GM12878 (cell line): ENCODE measurements at regions not wholly inside any gene's neighbourhood (a gene's known extent, or its start where the extent isn't known, plus 50 kb on each side); places are given as distances from the start of the nearest gene placed in this dataset.

Source experiments
- ATAC-seq: fragments of 200-7000 bp; cut with Tn5 transposase; 3 replicates; pipeline ENCODE4 v1.9.1; 2020; ENCODE audit warnings: mild to moderate bottlenecking, moderate library complexity
- BruUV-seq: library from RNA; stranded (reverse); fragments of 400-500 nt; replicated peaks from 2 replicates; lab custom pipeline; 2021; lab: Mats Ljungman, UMichigan
- CTCF ChIA-PET: fragments of 300-600 bp; sonication (Branson Sonifier 250); formaldehyde crosslinking; extraction: SDS; loops from one replicate; lab custom pipeline; 2021; ENCODE audit warnings: inconsistent platforms; lab: Yijun Ruan, JAX
- POLR2A ChIA-PET: fragments of 350-600 bp; formaldehyde crosslinking; extraction: SDS; loops from one replicate; lab custom pipeline; 2021; ENCODE audit warnings: inconsistent platforms; lab: Charles Lee
- RAD21 ChIA-PET: fragments of 300-600 bp; sonication (Branson Sonifier 250); formaldehyde crosslinking; loops from one replicate; lab custom pipeline; 2023; ENCODE audit warnings: antibody characterized with exemption; ENCODE audit not compliant: unreplicated experiment; lab: Charles Lee
- SMC1A ChIA-PET: fragments of 300-600 bp; sonication (Branson Sonifier 250); formaldehyde crosslinking; loops from one replicate; lab custom pipeline; 2023; ENCODE audit not compliant: unreplicated experiment, uncharacterized antibody; lab: Charles Lee
- DNase-seq: peaks from one replicate; pipeline ENCODE4 v3.0.0-alpha.2; 2011; ENCODE audit warnings: low read depth, low spot score
- FAIRE-seq: peaks from 3 replicates; lab custom pipeline; 2011; peaks lifted over from hg19 to GRCh38; lab: Jason Lieb, UNC
- H2AFZ ChIP-seq: 2 replicates; pipeline ENCODE4 v1.6.0; 2011; ENCODE audit warnings: low read depth, low read length, control low read depth; ENCODE audit not compliant: control insufficient read depth
- H3K27ac ChIP-seq: 2 replicates; pipeline ENCODE4 v1.5.1; 2011; ENCODE audit warnings: control low read depth; ENCODE audit not compliant: control insufficient read depth, insufficient read depth
- H3K27me3 ChIP-seq, 2 experiments: replicated peaks in 1 of 2; 2 replicates each; pipeline versions ENCODE4 v1.6.0 to v1.6.1; 2011; ENCODE audit warnings: low read length in 1 of 2; ENCODE audit not compliant: control insufficient read depth in 2 of 2, insufficient read depth in 2 of 2
- H3K36me3 ChIP-seq, 2 experiments: 2 replicates each; pipeline ENCODE4 v1.5.1; 2011; ENCODE audit warnings: low read length in 1 of 2; ENCODE audit not compliant: control insufficient read depth in 2 of 2, insufficient read depth in 2 of 2
- H3K4me1 ChIP-seq: 2 replicates; pipeline ENCODE4 v1.6.1; 2011; ENCODE audit warnings: mild to moderate bottlenecking, low read length, moderate library complexity, mixed read lengths; ENCODE audit not compliant: control insufficient read depth, insufficient read depth
- H3K4me2 ChIP-seq: 2 replicates; pipeline ENCODE4 v1.6.0; 2011; ENCODE audit warnings: control low read depth; ENCODE audit not compliant: control insufficient read depth, insufficient read depth
- H3K4me3 ChIP-seq: fragments of 200-600 bp; sonication (generic); 2 replicates; pipeline ENCODE4 v1.5.1; 2016
- H3K79me2 ChIP-seq: 2 replicates; pipeline ENCODE4 v1.6.0; 2011; ENCODE audit warnings: low read length; ENCODE audit not compliant: control insufficient read depth, insufficient read depth
- H3K9ac ChIP-seq: 2 replicates; pipeline ENCODE4 v1.8.0; 2011; ENCODE audit warnings: low read length, control low read depth, mixed read lengths; ENCODE audit not compliant: control insufficient read depth, insufficient read depth
- H3K9me3 ChIP-seq: replicated peaks from 3 replicates; pipeline ENCODE4 v1.5.1; 2011; ENCODE audit warnings: mild to moderate bottlenecking, low read length; ENCODE audit not compliant: control insufficient read depth, insufficient read depth
- H4K20me1 ChIP-seq: 2 replicates; pipeline ENCODE4 v1.6.0; 2011; ENCODE audit not compliant: control insufficient read depth, insufficient read depth
- GABPA ChIP-seq: IDR thresholded peaks from 2 replicates; pipeline ENCODE4 v1.6.1; 2014; ENCODE audit warnings: antibody characterized with exemption, low read depth, mild to moderate bottlenecking, inconsistent platforms
- IKZF1 ChIP-seq: fragments of 450-650 bp; conservative IDR thresholded peaks from 2 replicates; pipeline ENCODE4 v1.6.1; 2017; ENCODE audit warnings: antibody characterized with exemption, mild to moderate bottlenecking
- IKZF2 ChIP-seq, 2 experiments: fragments of 450-650 bp; IDR thresholded peaks; 2 replicates each; pipeline ENCODE4 v1.6.1; 2017; ENCODE audit warnings: mild to moderate bottlenecking in 2 of 2, moderate library complexity in 2 of 2
- JUNB ChIP-seq: IDR thresholded peaks from 2 replicates; pipeline ENCODE4 v1.6.1; 2016; ENCODE audit warnings: antibody characterized with exemption, mild to moderate bottlenecking
- JUND ChIP-seq: IDR thresholded peaks from 2 replicates; pipeline ENCODE4 v1.6.1; 2012; ENCODE audit warnings: low read depth, mild to moderate bottlenecking, low read length, improper control_type of control experiment, moderate library complexity
- MEF2B ChIP-seq: fragments of 450-650 bp; IDR thresholded peaks from 2 replicates; pipeline ENCODE4 v1.6.1; 2018; ENCODE audit warnings: mild to moderate bottlenecking, moderate library complexity; ENCODE audit not compliant: partially characterized antibody, poor library complexity, severe bottlenecking
- MTA2 ChIP-seq: fragments of 450-650 bp; IDR thresholded peaks from 2 replicates; pipeline ENCODE4 v1.6.1; 2016; ENCODE audit warnings: low read depth, mild to moderate bottlenecking, moderate library complexity
- MTA3 ChIP-seq: IDR thresholded peaks from 2 replicates; pipeline ENCODE4 v1.6.1; 2012; ENCODE audit warnings: low read length, inconsistent platforms, borderline replicate concordance
- NFIC ChIP-seq: IDR thresholded peaks from 2 replicates; pipeline ENCODE4 v1.6.1; 2012; ENCODE audit warnings: low read depth, mild to moderate bottlenecking, inconsistent platforms, low read length, moderate library complexity
- RCOR1 ChIP-seq: conservative IDR thresholded peaks from 2 replicates; pipeline ENCODE4 v1.6.1; 2012; ENCODE audit warnings: low read depth, low read length, improper control_type of control experiment
- RELB ChIP-seq: fragments of 450-650 bp; IDR thresholded peaks from 2 replicates; pipeline ENCODE4 v1.6.1; 2017; ENCODE audit warnings: low read depth, mild to moderate bottlenecking, moderate library complexity
- STAT1 ChIP-seq: fragments of 450-650 bp; conservative IDR thresholded peaks from 2 replicates; pipeline ENCODE4 v1.6.1; 2014; ENCODE audit warnings: antibody characterized with exemption, mild to moderate bottlenecking
- TCF7 ChIP-seq: IDR thresholded peaks from 2 replicates; pipeline ENCODE4 v1.6.1; 2014; ENCODE audit warnings: antibody characterized with exemption, borderline replicate concordance
- ZBED1 ChIP-seq: IDR thresholded peaks from 2 replicates; pipeline ENCODE4 v1.6.1; 2016; ENCODE audit warnings: borderline replicate concordance
- WGBS: methylation state at CpG from one replicate; pipeline ENCODE4 v1.1.6; 2016; ENCODE audit warnings: low lambda C conversion rate; ENCODE audit not compliant: insufficient replicate concordance, insufficient coverage; ENCODE audit errors: missing lambda C conversion rate; 5-methylcytosine and 5-hydroxymethylcytosine counted together
- in situ Hi-C: fragments of 300-500 bp; cut with MboI; formaldehyde crosslinking; loops from 9 replicates; pipeline ENCODE4 v1.14.3; 2018; ENCODE audit warnings: mixed read lengths
- intact Hi-C: fragments of 100-400 bp; cut with micrococcal nuclease; formaldehyde crosslinking; loops from one replicate; pipeline ENCODE4 v1.14.2; 2022; ENCODE audit not compliant: unreplicated experiment
- TF ChIP-seq, protein P1 (sequence below): fragments of 450-650 bp; IDR thresholded peaks from 2 replicates; pipeline ENCODE4 v1.6.1; 2014; ENCODE audit warnings: mild to moderate bottlenecking
- TF ChIP-seq, protein P2 (sequence below): fragments of 450-650 bp; IDR thresholded peaks from 2 replicates; pipeline ENCODE4 v1.6.1; 2018; ENCODE audit warnings: borderline replicate concordance, mild to moderate bottlenecking; ENCODE audit not compliant: partially characterized antibody

- Histone ChIP-seq H3K9me3 (no peaks in the 10 kb centered on the region), H4K20me1 (no peaks in the 10 kb centered on the region), H3K4me3 (no peak overlapping the region), H3K27ac (no peak overlapping the region), H2AFZ (no peak overlapping the region), H3K27me3 (no peaks in the 10 kb centered on the region), H3K9ac (no peak overlapping the region), H3K4me1 (no peaks in the 10 kb centered on the region), H3K79me2 (no peaks in the 10 kb centered on the region), H3K4me2 (no peak overlapping the region), H3K36me3 (no peaks in the 10 kb centered on the region)
- ChIA-PET CTCF (interaction anchor here (0.7 to 5.1 kb wide), 10 partner anchors 8 to 827 kb away, joined by 3 to 30 read pairs (median 6); no protein-coding TSS in a partner anchor), SMC1A (interaction anchor here (0.7 to 4.8 kb wide), 17 partner anchors 8 to 155 kb away, joined by 4 to 27 read pairs (median 5); no protein-coding TSS in a partner anchor), RAD21 (interaction anchor here (0.6 to 2.2 kb wide), 8 partner anchors 8 to 133 kb away, joined by 3 to 7 read pairs (median 3); no protein-coding TSS in a partner anchor), POLR2A (interaction anchor here (0.8 to 1.1 kb wide), 2 partner anchors 52 to 79 kb away, joined by 3 read pairs; no protein-coding TSS in a partner anchor)
- no TSS peak for BruUV-seq
- intact Hi-C loops: no loop called here
- FAIRE-seq: no peak
- under 1% methylated on average over 4 of the region's 4 CpGs for WGBS
- peak; percentile 31 for DNase-seq
- in situ Hi-C loops: no loop called here
- peak; percentile 84 for ATAC-seq
- TF ChIP-seq MTA2 (peak; percentile 41; the same call in 1 of the 2 replicates), JUND (no peak), STAT1 (no peak), ZBED1 (no peak), TCF7 (no peak), MTA3 (no peak), MEF2B (no peak), IKZF2 (IDR thresholded peaks at IDR 0.05) (peak in 1 of 2 experiments; percentile 44; a peak in 1 of 4 replicates), GABPA (no peak), RELB (peak; percentile 38; the same call in 1 of the 2 replicates), NFIC (0 out of 2 replicates have a peak, but pooled peaks have one; percentile 17), JUNB (peak; percentile 71), IKZF1 (no peak), RCOR1 (no peak)
- TF ChIP-seq, protein P1, sequence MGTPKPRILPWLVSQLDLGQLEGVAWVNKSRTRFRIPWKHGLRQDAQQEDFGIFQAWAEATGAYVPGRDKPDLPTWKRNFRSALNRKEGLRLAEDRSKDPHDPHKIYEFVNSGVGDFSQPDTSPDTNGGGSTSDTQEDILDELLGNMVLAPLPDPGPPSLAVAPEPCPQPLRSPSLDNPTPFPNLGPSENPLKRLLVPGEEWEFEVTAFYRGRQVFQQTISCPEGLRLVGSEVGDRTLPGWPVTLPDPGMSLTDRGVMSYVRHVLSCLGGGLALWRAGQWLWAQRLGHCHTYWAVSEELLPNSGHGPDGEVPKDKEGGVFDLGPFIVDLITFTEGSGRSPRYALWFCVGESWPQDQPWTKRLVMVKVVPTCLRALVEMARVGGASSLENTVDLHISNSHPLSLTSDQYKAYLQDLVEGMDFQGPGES: no peak
- TF ChIP-seq, protein P2, sequence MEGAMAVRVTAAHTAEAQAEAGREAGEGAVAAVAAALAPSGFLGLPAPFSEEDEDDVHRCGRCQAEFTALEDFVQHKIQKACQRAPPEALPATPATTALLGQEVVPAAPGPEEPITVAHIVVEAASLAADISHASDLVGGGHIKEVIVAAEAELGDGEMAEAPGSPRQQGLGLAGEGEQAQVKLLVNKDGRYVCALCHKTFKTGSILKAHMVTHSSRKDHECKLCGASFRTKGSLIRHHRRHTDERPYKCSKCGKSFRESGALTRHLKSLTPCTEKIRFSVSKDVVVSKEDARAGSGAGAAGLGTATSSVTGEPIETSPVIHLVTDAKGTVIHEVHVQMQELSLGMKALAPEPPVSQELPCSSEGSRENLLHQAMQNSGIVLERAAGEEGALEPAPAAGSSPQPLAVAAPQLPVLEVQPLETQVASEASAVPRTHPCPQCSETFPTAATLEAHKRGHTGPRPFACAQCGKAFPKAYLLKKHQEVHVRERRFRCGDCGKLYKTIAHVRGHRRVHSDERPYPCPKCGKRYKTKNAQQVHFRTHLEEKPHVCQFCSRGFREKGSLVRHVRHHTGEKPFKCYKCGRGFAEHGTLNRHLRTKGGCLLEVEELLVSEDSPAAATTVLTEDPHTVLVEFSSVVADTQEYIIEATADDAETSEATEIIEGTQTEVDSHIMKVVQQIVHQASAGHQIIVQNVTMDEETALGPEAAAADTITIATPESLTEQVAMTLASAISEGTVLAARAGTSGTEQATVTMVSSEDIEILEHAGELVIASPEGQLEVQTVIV: no peak
These were observed 153.4 kb upstream of the ANK2 start for GRCh38 chr4:112895811-112896608.
